ENCODE measurements at regions not wholly inside any gene's neighbourhood (a gene's known extent, or its start where the extent isn't known, plus 50 kb on each side); places are given as distances from the start of the nearest gene placed in this dataset.

- no peaks in the 10 kb centered on the region for H3K27me3 ChIP-seq (ENCODE audit: insufficient read depth, poor library complexity, severe bottlenecking)
- H3K4me1 ChIP-seq (ENCODE audit: insufficient read depth, poor library complexity, severe bottlenecking): peaks cover 27% of the 10 kb centered on the region
- ATAC-seq (ENCODE audit: low read depth): no peak
- no peak for TF ChIP-seq CTCF (IDR thresholded peaks at IDR 0.05; ENCODE audit: poor library complexity, severe bottlenecking)
- no peaks in the 10 kb centered on the region for H3K9me3 ChIP-seq (ENCODE audit: severe bottlenecking)
- no peaks in the 10 kb centered on the region for H3K36me3 ChIP-seq (ENCODE audit: low read depth)
- no peak overlapping the region for H3K4me3 ChIP-seq (ENCODE audit: severe bottlenecking)
- no peak for DNase-seq (ENCODE audit: low spot score)
- peak overlapping the region; percentile 62 for H3K27ac ChIP-seq (ENCODE audit: poor library complexity, severe bottlenecking)
Observed at GRCh38 chr6:4349931-4350330, 214.6 kb upstream of the ECI2 start.

- Histone ChIP-seq H3K27ac (ENCODE audit: poor library complexity, severe bottlenecking) (no peak overlapping the region), H3K36me3 (ENCODE audit: low read depth) (no peaks in the 10 kb centered on the region), H3K4me3 (ENCODE audit: severe bottlenecking) (no peak overlapping the region), H3K27me3 (ENCODE audit: insufficient read depth, poor library complexity, severe bottlenecking) (no peaks in the 10 kb centered on the region), H3K4me1 (ENCODE audit: insufficient read depth, poor library complexity, severe bottlenecking) (peaks cover 25% of the 10 kb centered on the region), H3K9me3 (ENCODE audit: severe bottlenecking) (no peaks in the 10 kb centered on the region)
- DNase-seq (ENCODE audit: low spot score) (no peak), ATAC-seq (ENCODE audit: low read depth) (no peak)
- TF ChIP-seq CTCF (IDR thresholded peaks at IDR 0.05; ENCODE audit: poor library complexity, severe bottlenecking): no peak
Observed at GRCh38 chr6:4349323-4349722, 213.9 kb upstream of the ECI2 start.

- TF ChIP-seq CTCF (IDR thresholded peaks at IDR 0.05; ENCODE audit: poor library complexity, severe bottlenecking): no peak
- Histone ChIP-seq H3K4me3 (ENCODE audit: severe bottlenecking) (no peak overlapping the region), H3K4me1 (ENCODE audit: insufficient read depth, poor library complexity, severe bottlenecking) (peaks cover 25% of the 10 kb centered on the region), H3K27me3 (ENCODE audit: insufficient read depth, poor library complexity, severe bottlenecking) (no peaks in the 10 kb centered on the region), H3K36me3 (ENCODE audit: low read depth) (no peaks in the 10 kb centered on the region), H3K27ac (ENCODE audit: poor library complexity, severe bottlenecking) (no peak overlapping the region), H3K9me3 (ENCODE audit: severe bottlenecking) (no peaks in the 10 kb centered on the region)
- DNase-seq (ENCODE audit: low spot score) (no peak), ATAC-seq (ENCODE audit: low read depth) (no peak)
Observed at GRCh38 chr6:4348462-4349112, 213.2 kb upstream of the ECI2 start.

GRCh38 chr6:4347877-4348276, 212.5 kb upstream of the ECI2 start:
- no peak for TF ChIP-seq CTCF (IDR thresholded peaks at IDR 0.05; ENCODE audit: poor library complexity, severe bottlenecking)
- no peaks in the 10 kb centered on the region for H3K9me3 ChIP-seq (ENCODE audit: severe bottlenecking)
- H3K27me3 ChIP-seq (ENCODE audit: insufficient read depth, poor library complexity, severe bottlenecking): no peaks in the 10 kb centered on the region
- H3K4me3 ChIP-seq (ENCODE audit: severe bottlenecking): no peak overlapping the region
- H3K4me1 ChIP-seq (ENCODE audit: insufficient read depth, poor library complexity, severe bottlenecking): peaks cover 25% of the 10 kb centered on the region
- no peak for ATAC-seq (ENCODE audit: low read depth)
- H3K36me3 ChIP-seq (ENCODE audit: low read depth): no peaks in the 10 kb centered on the region
- H3K27ac ChIP-seq (ENCODE audit: poor library complexity, severe bottlenecking): no peak overlapping the region
- no peak for DNase-seq (ENCODE audit: low spot score)

GRCh38 chr6:4346659-4347333, 211.4 kb upstream of the ECI2 start:
- Histone ChIP-seq H3K27ac (ENCODE audit: poor library complexity, severe bottlenecking) (no peak overlapping the region), H3K4me3 (ENCODE audit: severe bottlenecking) (no peak overlapping the region), H3K9me3 (ENCODE audit: severe bottlenecking) (no peaks in the 10 kb centered on the region), H3K36me3 (ENCODE audit: low read depth) (no peaks in the 10 kb centered on the region), H3K27me3 (ENCODE audit: insufficient read depth, poor library complexity, severe bottlenecking) (no peaks in the 10 kb centered on the region), H3K4me1 (ENCODE audit: insufficient read depth, poor library complexity, severe bottlenecking) (peaks cover 18% of the 10 kb centered on the region)
- no peak for DNase-seq (ENCODE audit: low spot score)
- TF ChIP-seq CTCF (IDR thresholded peaks at IDR 0.05; ENCODE audit: poor library complexity, severe bottlenecking): no peak
- ATAC-seq (ENCODE audit: low read depth): no peak

Measured in RWPE2 (cell line).